Stimulated activated CD8-positive, alpha-beta memory T cell treated with anti-CD3 and anti-CD28 coated beads, Interleukin-7, amount 100 ng/mL, for 4 hours (primary cell): ENCODE measurements at regions not wholly inside any gene's neighbourhood (a gene's known extent, or its start where the extent isn't known, plus 50 kb on each side); places are given as distances from the start of the nearest gene placed in this dataset.
A peak's percentile ranks its signal among the peaks of the same experiment; 100 is the strongest.
"Not testable (repeated sequence)": the region's sequence is repeated elsewhere in the genome, so short reads cannot be mapped to it uniquely, and the experiment has no call there.

Source experiments
- DNase-seq, 2 donors: peaks; one replicate each; pipeline ENCODE4 v3.0.0-alpha.2; 2020; ENCODE audit warnings: low read depth in 2 of 2

DNA sequence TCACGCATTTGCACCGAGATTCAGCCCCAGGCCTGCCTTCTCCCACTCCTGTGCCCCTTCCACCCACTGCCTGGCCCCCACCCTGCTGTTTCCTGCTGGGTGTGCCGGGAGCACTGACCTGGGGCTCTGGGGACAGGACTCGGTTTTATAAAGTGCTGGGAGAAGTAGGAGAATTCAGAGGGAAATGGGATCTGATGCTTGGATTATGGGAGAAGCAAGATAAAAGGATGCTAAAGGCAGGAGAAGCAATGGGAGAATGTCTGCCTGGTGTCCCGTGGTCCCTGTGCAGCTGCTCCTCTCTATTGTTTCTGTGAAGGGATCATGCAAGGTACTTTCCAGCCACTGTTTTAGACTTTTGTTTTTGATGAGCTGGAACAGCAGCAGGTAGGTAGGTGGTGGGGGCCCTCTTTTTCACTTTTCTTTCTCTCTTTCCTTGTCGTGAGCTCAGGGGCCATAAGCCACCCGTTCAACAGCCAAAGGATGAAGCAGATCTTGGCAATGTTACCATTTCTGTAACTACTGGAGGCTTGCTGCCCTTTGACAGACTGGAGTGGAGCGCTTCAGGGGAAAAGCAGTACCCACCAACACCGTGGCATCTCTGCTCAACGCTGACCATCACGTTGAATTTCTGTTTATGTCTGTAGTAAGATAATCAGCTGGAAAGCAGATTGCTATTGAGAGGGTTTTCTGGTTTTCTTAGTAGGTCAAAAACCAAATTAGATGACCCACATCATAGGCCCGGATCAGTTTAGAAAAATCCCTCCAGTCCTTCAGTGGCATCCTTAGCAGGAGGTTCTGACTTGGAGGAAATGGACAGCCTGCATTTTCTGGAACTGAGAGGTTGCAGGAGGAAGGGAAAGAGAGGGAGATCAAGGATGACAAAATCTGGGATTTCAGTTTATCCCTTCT, 63.8 kb upstream of the ENPP6 start:
- no peak for DNase-seq

DNA sequence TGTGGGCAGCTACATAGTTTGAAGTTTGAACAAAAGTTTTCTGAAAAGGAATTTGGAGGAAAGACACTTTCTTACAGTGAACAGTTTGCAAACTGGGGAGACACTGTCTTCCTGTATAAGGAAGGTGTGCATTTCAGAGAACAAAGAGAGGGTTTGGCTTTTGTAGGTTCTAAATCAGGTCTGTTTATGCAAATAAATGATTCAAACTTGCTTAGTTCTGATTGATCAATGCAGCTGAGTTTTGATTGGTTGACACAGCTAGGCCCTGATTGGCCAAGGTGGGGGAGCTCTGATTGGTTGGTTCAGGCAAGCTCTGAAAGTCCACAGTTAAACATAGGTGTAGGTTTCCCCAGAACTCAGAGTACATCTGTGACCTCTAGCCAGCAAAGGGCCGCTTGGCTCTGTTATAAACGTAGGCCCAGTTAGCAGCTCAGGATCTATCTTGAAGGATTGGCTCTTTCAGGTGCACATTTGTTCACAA, 63.0 kb upstream of the ENPP6 start:
- no peak for DNase-seq

DNA sequence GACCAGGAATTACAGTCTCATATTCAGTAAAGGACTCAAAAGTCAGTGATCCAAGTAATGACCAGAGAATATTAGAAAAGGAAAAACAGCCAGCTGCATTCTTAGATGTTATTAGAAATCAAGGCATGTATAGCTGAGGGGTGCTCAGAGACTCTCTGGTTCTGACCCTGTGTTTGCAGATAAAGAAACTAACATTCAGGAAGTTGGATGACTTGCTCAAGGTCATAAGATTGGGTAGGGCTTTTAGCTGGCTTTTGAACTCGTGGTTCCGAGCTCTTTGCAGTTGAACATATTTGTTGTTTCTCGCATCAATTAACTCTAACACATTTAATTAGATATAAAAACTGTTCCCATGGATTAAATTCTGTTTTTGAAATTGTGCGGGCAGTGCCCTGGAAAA, 62.5 kb upstream of the ENPP6 start:
- DNase-seq = no peak

- no peak for DNase-seq
These were observed 61.9 kb upstream of the ENPP6 start for GRCh38 chr4:184279496-184280061.

DNA sequence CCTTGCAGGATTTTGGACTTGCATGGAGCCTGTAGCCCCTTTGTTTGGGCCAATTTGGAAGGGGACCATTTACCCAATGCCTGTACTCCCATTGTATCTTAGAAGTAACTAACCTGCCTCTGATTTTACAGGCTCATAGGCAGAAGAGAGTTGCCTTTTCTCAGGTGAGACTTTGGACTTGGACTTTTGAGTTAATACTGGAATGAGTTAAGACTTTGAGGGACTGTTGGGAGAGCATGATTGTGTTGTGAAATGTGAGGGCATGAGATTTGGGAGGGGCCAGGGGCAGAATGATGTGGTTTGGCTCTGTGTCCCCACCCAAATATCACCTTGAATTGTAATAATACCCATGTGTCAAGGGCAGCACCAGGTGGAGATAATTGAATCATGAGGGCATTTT, 60.1 kb upstream of the ENPP6 start:
- DNase-seq = not testable (repeated sequence)

DNA sequence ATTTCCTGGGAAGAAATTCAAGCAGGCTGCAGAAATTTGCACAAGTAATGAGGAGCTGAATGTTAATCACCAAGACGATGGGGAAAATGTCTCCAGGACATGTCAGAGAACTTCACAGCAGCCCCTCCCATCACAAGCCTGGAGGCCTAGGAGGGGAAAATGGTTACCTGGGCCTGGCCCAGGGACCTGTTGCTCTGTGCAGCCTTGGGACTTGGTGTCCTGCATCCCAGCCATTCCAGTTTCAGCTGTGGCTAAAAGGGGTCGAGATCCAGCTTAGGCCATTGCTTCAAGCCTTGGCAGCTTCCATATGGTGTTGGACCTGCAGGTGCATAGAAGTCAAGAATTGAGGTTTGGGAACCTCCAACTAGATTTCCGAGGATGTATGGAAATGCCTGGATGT, 59.3 kb upstream of the ENPP6 start:
- DNase-seq = not testable (repeated sequence)

DNA sequence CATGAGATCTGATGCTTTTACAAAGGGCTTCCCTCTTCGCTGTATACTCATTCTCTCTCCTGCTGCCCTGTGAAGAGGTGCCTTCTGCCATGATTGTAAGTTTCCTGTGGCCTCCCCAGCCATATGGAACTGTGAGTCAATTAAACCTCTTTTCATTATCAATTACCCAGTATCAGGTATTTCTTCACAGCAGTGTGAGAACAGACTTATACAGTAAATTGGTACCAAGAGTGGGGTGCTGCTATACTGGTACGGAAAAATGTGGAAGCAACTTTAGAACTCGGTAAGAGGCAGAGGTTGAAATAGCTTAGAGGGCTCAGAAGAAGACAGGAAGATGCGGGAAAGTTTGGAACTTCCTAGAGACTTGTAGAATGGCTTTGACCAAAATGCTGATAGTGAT, 58.7 kb upstream of the ENPP6 start:
- not testable (repeated sequence) for DNase-seq

- no peak for DNase-seq
These were observed 58.1 kb upstream of the ENPP6 start for GRCh38 chr4:184275766-184276165.

DNA sequence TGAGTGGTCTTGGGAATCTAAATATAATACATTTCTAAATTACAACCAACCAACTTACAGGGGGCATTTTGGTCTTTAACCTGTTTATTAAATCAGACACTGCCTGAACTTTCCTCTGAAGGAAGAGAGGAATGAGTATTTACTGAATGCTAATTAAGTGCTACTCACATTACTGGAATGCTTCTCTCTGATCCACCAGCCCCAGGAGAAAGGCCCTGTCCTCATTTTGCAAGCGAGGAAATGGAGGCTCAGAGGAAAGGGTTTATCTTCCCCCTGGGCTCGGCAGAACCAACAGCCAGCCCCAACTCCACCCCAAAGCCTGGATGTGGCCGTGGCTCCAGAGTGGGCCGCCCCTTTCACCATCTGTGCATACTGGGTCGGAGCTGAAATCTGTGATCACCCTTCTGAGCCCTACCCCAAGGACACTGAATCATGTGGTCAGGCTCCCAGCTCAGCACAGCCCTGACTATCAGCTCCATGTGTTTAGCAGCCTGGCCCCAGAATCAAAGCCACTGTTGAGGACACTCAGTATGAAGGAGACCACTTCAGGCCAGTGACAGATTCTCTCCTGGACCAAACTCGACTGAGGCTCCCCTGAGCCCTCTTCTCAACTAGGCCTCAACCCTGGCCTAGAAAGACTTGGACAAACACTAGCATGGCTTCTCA, 56.7 kb upstream of the ENPP6 start:
- no peak for DNase-seq

- no peak for DNase-seq
These were observed 55.8 kb upstream of the ENPP6 start for GRCh38 chr4:184273166-184274147.

GRCh38 chr4:184270808-184271413, 53.2 kb upstream of the ENPP6 start:
- no peak for DNase-seq

GRCh38 chr4:184269879-184270430, 52.3 kb upstream of the ENPP6 start:
- DNase-seq = no peak

DNA sequence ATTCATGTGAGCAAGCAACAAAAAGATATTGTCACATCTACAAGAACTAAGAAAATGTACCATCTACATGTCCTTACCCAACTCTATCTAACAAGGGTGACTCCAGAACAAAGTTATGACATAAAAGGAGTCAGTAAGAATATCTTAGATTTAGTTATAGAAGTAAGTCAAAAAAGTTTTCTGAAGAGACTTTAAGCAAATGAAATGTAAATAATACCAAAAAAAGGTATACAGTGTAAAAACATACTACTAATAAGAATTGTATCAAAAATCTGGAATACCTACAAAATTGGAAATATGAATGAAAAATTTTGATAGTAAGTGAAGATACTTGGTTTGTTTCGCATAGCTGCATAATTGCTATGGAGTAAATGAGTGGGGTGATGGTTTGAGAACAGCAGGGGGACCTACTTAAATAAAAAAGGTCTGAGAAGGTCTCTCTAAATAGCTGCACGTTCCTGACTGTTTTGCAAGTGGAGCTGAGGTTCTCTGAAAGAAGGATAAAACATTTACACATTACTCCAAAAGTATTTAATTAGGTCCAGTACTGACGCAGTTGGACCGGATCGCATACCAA, 51.0 kb upstream of the ENPP6 start:
- DNase-seq = no peak

- peak; percentile 43 to 57 for DNase-seq
These were observed 50.3 kb upstream of the ENPP6 start for GRCh38 chr4:184267673-184268583.
